ENCODE measurements at regions not wholly inside any gene's neighbourhood (a gene's known extent, or its start where the extent isn't known, plus 50 kb on each side); places are given as distances from the start of the nearest gene placed in this dataset.
"Not testable (repeated sequence)": the region's sequence is repeated elsewhere in the genome, so short reads cannot be mapped to it uniquely, and the experiment has no call there.

- H3K27me3 ChIP-seq = no peaks in the 10 kb centered on the region
- no peak for TF ChIP-seq CTCF (IDR thresholded peaks at IDR 0.05)
- H3K36me3 ChIP-seq = no peaks in the 10 kb centered on the region
- no peaks in the 10 kb centered on the region for H3K9me3 ChIP-seq
- H3K4me1 ChIP-seq (ENCODE audit: control insufficient read depth in 1 of 2, insufficient read depth in 1 of 2, low read depth in 1 of 2, low read length in 1 of 2) = no peaks in the 10 kb centered on the region
- H3K4me3 ChIP-seq (ENCODE audit: low read depth in 1 of 2, low read length in 1 of 2) = no peak overlapping the region
- H3K27ac ChIP-seq = no peak overlapping the region
Measured at GRCh38 chr17:63019138-63019873, 53.3 kb downstream of the TANC2 start.

- H3K27ac ChIP-seq = no peak overlapping the region
- no peaks in the 10 kb centered on the region for H3K9me3 ChIP-seq
- H3K36me3 ChIP-seq = no peaks in the 10 kb centered on the region
- no peaks in the 10 kb centered on the region for H3K27me3 ChIP-seq
- no peak overlapping the region for H3K4me3 ChIP-seq (ENCODE audit: low read depth in 1 of 2, low read length in 1 of 2)
- no peaks in the 10 kb centered on the region for H3K4me1 ChIP-seq (ENCODE audit: control insufficient read depth in 1 of 2, insufficient read depth in 1 of 2, low read depth in 1 of 2, low read length in 1 of 2)
- no peak for TF ChIP-seq CTCF (IDR thresholded peaks at IDR 0.05)
Measured at GRCh38 chr17:63022567-63022966, 56.5 kb downstream of the TANC2 start.

GRCh38 chr17:63023049-63023448, 57.0 kb downstream of the TANC2 start:
- no peak for TF ChIP-seq CTCF (IDR thresholded peaks at IDR 0.05)
- Histone ChIP-seq H3K36me3 (no peaks in the 10 kb centered on the region), H3K4me3 (ENCODE audit: low read depth in 1 of 2, low read length in 1 of 2) (no peak overlapping the region), H3K27ac (no peak overlapping the region), H3K9me3 (no peaks in the 10 kb centered on the region), H3K27me3 (no peaks in the 10 kb centered on the region), H3K4me1 (ENCODE audit: control insufficient read depth in 1 of 2, insufficient read depth in 1 of 2, low read depth in 1 of 2, low read length in 1 of 2) (no peaks in the 10 kb centered on the region)

- no peaks in the 10 kb centered on the region for H3K9me3 ChIP-seq
- no peaks in the 10 kb centered on the region for H3K4me1 ChIP-seq (ENCODE audit: control insufficient read depth in 1 of 2, insufficient read depth in 1 of 2, low read depth in 1 of 2, low read length in 1 of 2)
- no peaks in the 10 kb centered on the region for H3K36me3 ChIP-seq
- H3K27me3 ChIP-seq = no peaks in the 10 kb centered on the region
- no peak overlapping the region for H3K27ac ChIP-seq
- H3K4me3 ChIP-seq (ENCODE audit: low read depth in 1 of 2, low read length in 1 of 2) = no peak overlapping the region
- no peak for TF ChIP-seq CTCF (IDR thresholded peaks at IDR 0.05)
Measured at GRCh38 chr17:63024201-63024600, 58.2 kb downstream of the TANC2 start.

- Histone ChIP-seq H3K27me3 (no peaks in the 10 kb centered on the region), H3K9me3 (no peaks in the 10 kb centered on the region), H3K27ac (no peak overlapping the region), H3K4me1 (ENCODE audit: control insufficient read depth in 1 of 2, insufficient read depth in 1 of 2, low read depth in 1 of 2, low read length in 1 of 2) (no peaks in the 10 kb centered on the region), H3K36me3 (no peaks in the 10 kb centered on the region), H3K4me3 (ENCODE audit: low read depth in 1 of 2, low read length in 1 of 2) (no peak overlapping the region)
- no peak for TF ChIP-seq CTCF (IDR thresholded peaks at IDR 0.05)
Measured at GRCh38 chr17:63024716-63025115, 58.7 kb downstream of the TANC2 start.

- not testable (repeated sequence) for H3K4me1 ChIP-seq (ENCODE audit: control insufficient read depth in 1 of 2, insufficient read depth in 1 of 2, low read depth in 1 of 2, low read length in 1 of 2); H3K36me3 ChIP-seq; H3K27ac ChIP-seq; H3K27me3 ChIP-seq; H3K9me3 ChIP-seq; H3K4me3 ChIP-seq (ENCODE audit: low read depth in 1 of 2, low read length in 1 of 2)
Measured at GRCh38 chr17:63025637-63026036, 59.6 kb downstream of the TANC2 start.

Measured in neutrophil (primary cell).